ENCODE measurements at regions not wholly inside any gene's neighbourhood (a gene's known extent, or its start where the extent isn't known, plus 50 kb on each side); places are given as distances from the start of the nearest gene placed in this dataset.

- no peak for ATAC-seq
These were observed 114.6 kb upstream of the CD180 start for GRCh38 chr5:67311208-67311607.

- ATAC-seq = no peak
These were observed 114.1 kb upstream of the CD180 start for GRCh38 chr5:67310740-67311139.

DNA sequence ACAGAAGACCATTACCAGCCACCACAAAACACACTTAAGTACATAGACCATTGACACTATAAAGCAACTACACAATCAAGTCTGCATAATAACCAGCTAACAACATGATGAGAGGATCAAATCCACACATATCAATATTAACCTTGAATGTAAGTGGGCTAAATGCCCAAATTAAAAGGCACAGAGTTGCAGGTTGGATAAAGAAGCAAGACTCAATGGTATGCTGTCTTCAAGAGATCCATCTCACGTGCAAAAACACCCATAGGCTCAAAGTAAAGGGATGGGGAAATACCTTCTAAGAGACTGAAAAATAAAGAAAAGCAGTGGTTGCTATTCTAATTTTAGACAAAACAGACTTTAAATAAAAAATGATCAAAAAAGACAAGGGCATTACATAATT is 113.6 kb upstream of the CD180 start:
- no peak for ATAC-seq

- ATAC-seq = peak; percentile 83
These were observed 112.5 kb upstream of the CD180 start for GRCh38 chr5:67308988-67309688.

- no peak for ATAC-seq
These were observed 110.5 kb upstream of the CD180 start for GRCh38 chr5:67306965-67307607.

DNA sequence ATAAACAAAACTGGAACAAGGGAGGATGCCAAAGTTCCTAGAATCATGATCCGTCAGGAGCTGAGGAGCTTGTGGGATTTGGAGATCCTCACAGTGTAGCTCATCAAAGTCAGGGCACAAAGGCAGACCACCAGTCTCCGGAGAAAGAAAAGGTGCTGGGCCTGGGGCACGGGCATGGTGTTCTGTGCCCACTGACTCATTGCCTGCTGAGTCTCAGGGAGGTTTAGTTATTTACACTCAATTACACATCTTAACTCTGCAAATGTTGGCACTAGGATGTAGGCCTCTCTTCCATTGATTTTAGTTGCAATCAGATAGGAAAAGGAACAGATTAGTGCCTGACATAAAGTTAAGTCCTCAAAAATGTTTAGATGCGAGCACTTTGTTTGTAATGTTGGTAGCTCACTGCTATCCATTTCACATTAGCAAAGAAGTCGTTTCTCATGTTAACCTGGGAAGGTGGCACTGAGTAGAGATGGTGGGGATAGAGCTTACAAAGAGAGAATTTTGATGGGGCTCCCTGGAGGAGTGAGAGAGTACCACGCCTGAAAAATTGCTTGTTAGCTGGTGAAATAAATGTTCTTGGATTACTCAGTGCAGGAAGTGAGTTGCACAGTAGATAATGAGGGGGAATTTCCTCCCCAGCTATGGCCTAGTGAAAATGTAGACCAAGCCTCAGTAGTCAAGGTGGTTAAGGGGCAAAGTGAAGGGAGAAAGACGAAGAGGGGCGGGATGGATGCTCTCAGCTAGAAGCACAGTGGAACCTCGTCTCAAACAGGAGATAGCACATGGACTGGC is 109.5 kb upstream of the CD180 start:
- ATAC-seq = no peak

DNA sequence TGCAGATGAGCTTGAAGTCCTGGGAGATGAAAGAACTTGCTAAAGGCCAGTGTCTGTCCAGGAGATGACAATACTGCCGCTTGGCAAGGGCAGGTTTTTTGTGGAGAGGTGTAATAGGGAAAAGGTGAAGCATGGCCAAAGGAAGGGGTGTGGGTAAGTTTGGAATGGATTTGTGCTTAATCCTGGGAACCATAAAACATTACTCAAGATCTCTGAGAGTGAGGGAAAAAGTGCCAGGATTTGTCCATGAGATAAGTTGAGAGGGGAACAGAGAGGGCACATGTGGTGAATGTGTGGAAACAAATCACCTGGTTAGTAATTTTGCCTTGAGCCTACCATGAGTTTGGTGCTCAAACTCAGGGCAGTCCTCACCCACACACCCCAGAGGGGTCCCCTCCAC is 108.8 kb upstream of the CD180 start:
- no peak for ATAC-seq

GRCh38 chr5:67303356-67303755 is 106.8 kb upstream of the CD180 start:
- no peak for ATAC-seq

GRCh38 chr5:67301285-67301903 is 104.8 kb upstream of the CD180 start:
- ATAC-seq = peak; percentile 84

GRCh38 chr5:67300326-67300725 is 103.7 kb upstream of the CD180 start:
- no peak for ATAC-seq

DNA sequence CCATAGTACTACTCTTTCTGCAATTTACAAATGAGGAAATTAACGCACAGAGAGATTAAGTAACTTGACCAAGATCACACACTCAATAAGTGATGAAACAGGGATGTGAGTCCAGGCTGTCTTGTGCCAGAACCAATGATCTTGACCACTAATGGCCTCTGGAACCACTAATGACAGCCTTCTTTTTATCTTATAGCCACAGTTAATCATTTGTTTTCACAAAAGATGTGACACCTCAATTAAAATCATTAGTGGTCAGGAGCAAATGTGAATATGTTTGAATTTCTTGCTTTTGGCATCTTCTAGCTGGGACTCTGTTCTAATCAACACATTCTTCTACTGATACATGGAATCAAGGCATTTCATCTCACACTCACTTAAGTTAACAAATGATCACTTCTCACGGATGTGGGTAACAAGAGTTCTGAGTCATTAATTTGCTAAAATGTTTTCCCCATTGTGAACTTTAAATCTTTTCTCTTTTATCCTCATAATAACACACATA is 102.7 kb upstream of the CD180 start:
- ATAC-seq = no peak

DNA sequence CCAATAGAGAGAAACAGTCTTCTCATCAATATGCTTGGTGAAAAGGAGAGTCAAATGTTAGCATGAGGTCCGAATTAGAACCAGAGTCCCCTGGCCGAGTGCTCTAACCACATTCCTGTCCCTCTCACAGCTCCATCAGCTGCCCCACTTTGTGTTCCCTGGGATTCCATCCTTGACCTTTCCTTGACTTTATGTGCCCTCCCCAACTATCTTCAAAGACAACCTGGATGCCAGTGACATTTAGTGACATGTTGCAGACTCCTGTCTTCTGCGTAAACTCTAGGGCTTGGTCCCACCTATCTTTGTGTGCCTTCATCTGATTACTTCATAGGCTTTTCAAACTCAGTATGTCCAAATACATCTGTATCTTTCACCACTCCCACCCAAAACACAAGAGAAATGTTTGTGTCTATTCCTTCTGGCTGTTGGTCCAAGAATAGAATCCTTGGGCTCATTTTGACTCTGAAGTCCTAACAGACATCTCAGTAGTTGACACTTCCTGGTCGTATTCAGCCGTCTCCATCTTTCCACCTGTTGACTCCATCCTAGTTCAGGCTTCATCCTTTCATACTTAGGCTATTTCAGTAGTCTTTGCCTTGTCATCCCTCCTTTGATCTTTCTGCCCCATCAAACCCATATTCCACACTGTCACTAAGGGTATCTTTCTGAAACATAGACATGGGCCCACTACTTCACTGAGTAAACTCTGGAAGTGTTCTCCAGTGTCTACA is 101.4 kb upstream of the CD180 start:
- ATAC-seq = no peak

DNA sequence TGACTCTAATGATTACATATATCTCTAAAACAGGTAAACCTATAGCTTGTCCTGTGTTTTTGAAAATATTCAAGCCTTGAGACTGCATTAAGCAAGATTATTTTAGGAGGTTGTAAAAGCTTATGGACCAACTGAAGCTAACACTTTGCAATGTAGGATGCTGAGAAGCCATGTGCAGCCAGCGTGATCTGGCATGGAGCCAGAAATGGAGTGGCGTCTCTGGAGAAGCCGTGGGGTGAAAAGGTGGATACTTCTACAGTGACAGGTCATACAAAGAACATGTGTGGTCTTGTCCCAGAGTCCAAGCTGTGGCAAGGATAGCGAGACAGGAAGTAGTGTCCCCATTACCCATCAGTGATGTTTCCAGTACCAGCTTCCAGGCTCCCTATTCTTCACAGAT is 100.8 kb upstream of the CD180 start:
- ATAC-seq = no peak

- no peak for ATAC-seq
These were observed 97.8 kb upstream of the CD180 start for GRCh38 chr5:67294266-67294938.

- ATAC-seq = no peak
These were observed 96.6 kb upstream of the CD180 start for GRCh38 chr5:67293226-67293625.

GRCh38 chr5:67292201-67292940 is 95.8 kb upstream of the CD180 start:
- ATAC-seq = no peak

DNA sequence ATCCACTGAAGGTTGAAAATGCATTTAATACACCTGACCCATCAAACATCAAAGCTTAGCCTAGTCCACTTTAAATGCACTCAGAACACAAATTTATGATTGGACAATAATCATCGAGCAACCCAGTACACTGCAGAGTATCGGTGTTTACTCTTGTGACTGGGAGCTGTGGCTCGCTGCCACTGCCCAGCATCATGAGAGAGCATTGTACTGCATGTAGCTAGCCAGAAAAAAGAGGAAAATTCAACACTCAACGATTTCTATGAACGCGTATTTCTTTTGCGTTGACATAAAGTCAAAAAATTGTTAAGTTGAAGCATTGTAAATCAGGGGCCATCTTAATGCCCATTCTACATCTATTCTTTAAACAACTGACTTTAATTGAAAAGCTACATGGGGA is 95.1 kb upstream of the CD180 start:
- no peak for ATAC-seq

- ATAC-seq = no peak
These were observed 94.5 kb upstream of the CD180 start for GRCh38 chr5:67291066-67291465.

DNA sequence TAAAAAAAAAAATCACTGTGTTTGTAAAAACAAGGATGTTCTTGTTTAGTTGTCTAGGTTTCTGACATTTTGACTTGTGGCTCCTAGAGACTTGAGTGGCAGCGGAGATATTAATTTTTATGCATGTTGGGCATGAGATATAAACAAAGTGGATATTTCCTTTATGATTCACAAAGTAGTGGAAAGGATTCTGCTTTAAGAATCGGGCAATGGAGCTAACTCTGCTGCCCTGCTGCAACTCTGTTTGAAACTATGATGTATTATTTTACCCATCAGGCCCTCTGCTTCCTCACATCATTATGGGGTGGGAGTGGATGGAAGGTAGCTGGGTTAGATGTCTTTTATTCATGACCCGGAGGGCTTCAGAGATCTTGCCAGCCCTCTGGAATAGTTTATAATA is 94.1 kb upstream of the CD180 start:
- no peak for ATAC-seq

DNA sequence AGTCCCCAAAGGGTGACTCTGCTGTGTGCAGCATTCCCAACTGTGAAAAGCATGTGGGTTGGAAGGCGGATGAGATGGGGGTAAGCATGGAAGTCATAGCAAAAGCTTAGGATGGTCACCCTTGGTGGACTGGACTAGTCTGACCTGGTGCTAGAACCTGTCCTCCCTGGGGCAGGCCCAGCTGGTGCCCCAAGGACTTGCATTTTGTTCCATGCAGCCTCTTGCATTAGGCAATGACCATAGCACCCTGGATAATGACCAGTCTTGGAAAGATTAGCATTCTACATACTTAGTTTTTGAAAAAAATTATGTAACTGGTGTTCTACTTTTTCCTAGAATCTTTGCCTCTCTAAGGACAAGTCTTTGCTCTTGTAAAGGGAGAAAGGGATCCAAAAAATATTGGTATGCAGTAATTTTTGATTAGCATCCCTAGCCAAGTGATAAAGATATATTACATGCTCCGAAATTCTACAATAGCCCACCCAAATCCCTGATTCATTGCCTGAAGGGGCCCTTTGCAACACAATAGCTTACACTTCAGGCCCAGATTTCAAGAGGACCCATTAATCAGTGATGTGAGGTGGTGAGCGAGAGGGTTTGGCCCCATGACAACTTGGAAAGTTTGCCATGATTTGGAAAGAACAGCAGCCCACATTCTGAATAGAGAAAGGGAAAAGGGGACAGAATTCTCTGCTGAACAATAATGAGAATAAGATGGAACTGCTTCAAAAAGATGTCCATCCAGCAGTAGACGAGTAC is 93.3 kb upstream of the CD180 start:
- no peak for ATAC-seq

All from esophagus mucosa (tissue), 1 donor.